Hepatocyte (in vitro differentiated cells): ENCODE measurements at regions not wholly inside any gene's neighbourhood (a gene's known extent, or its start where the extent isn't known, plus 50 kb on each side); places are given as distances from the start of the nearest gene placed in this dataset.

Experiments
- CTCF ChIP-seq: fragments of 200-600 bp; sonication (generic); IDR thresholded peaks from 2 replicates; pipeline ENCODE4 v1.5.1; 2016; ENCODE audit warnings: antibody characterized with exemption, mild to moderate bottlenecking; ENCODE audit not compliant: poor library complexity
- EZH2 ChIP-seq: fragments of 200-600 bp; sonication (generic); IDR thresholded peaks from 2 replicates; pipeline ENCODE4 v1.6.1; 2016; ENCODE audit warnings: antibody characterized with exemption, mild to moderate bottlenecking, borderline replicate concordance
- EZH2phosphoT487 ChIP-seq: fragments of 200-600 bp; sonication (generic); IDR thresholded peaks from one replicate; pipeline ENCODE4 v1.6.1; 2018; ENCODE audit warnings: antibody characterized with exemption, mild to moderate bottlenecking, low read depth, moderate library complexity; ENCODE audit not compliant: unreplicated experiment, severe bottlenecking

- no peak for TF ChIP-seq EZH2phosphoT487
- no peak for TF ChIP-seq CTCF
- TF ChIP-seq EZH2, result no peak
These were observed 77.1 kb upstream of the GALNT5 start for GRCh38 chr2:157180359-157180758.
